ENCODE measurements at regions not wholly inside any gene's neighbourhood (a gene's known extent, or its start where the extent isn't known, plus 50 kb on each side); places are given as distances from the start of the nearest gene placed in this dataset.

DNA sequence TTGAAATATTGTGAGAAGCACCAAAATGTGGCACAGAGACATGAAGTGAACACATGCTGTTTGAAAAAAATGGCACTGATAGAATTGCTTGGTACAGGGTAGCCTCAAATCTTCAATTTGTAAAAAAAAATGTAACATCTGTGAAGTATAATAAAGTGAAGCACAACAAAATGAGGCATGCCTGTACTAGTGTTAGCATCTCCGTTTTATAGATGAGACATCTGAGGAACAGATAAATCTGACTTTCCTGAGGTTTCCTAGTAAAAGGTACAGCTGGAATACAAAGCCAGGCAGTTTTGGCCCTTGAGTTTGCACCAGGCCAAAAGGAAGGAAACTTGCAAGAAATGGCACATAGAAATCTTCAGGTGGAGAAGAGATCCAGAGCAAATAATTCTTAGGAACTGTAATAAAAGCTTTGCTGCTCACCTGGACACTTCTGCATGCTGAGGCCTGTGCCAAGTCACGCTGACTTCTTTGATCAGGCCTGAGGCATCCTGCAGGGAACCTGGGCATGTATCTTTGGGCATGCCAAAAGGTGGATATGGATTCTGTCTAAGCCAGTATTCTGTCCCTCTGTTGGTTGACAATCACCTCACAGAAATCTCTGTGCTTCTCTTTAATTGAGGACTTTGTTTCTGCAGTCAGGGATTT is 251.5 kb upstream of the PLPP4 start:
- H3K4me2 ChIP-seq (ENCODE audit: low read length) = no peak overlapping the region
- no peaks in the 10 kb centered on the region for H4K20me1 ChIP-seq (ENCODE audit: control insufficient read depth, insufficient read depth, low read depth, low read length)
- H3F3A ChIP-seq (ENCODE audit: control insufficient read depth, insufficient read depth) = no peaks in the 10 kb centered on the region
- no peak overlapping the region for H3K4me3 ChIP-seq (ENCODE audit: low read length)
- H3K9me3 ChIP-seq (ENCODE audit: control insufficient read depth, insufficient read depth, low read length) = no peaks in the 10 kb centered on the region
- no peaks in the 10 kb centered on the region for H3K9me2 ChIP-seq (replicated peaks; ENCODE audit: control insufficient read depth, low read length)
- H3K79me2 ChIP-seq (ENCODE audit: control insufficient read depth, low read length) = no peaks in the 10 kb centered on the region
- TF ChIP-seq EZH2phosphoT487 (IDR thresholded peaks at IDR 0.05; ENCODE audit: borderline replicate concordance, low read length) = no peak
- TF ChIP-seq, protein P1, sequence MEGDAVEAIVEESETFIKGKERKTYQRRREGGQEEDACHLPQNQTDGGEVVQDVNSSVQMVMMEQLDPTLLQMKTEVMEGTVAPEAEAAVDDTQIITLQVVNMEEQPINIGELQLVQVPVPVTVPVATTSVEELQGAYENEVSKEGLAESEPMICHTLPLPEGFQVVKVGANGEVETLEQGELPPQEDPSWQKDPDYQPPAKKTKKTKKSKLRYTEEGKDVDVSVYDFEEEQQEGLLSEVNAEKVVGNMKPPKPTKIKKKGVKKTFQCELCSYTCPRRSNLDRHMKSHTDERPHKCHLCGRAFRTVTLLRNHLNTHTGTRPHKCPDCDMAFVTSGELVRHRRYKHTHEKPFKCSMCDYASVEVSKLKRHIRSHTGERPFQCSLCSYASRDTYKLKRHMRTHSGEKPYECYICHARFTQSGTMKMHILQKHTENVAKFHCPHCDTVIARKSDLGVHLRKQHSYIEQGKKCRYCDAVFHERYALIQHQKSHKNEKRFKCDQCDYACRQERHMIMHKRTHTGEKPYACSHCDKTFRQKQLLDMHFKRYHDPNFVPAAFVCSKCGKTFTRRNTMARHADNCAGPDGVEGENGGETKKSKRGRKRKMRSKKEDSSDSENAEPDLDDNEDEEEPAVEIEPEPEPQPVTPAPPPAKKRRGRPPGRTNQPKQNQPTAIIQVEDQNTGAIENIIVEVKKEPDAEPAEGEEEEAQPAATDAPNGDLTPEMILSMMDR (IDR thresholded peaks at IDR 0.05; ENCODE audit: low read depth, low read length, poor library complexity, severe bottlenecking) = no peak
- H3K4me1 ChIP-seq (ENCODE audit: control insufficient read depth, low read length) = no peaks in the 10 kb centered on the region
- H3K36me3 ChIP-seq (ENCODE audit: control insufficient read depth, low read length) = peaks cover 4% of the 10 kb centered on the region; the same call in 1 of the 2 replicates
- H3K27ac ChIP-seq (ENCODE audit: low read depth, low read length) = no peak overlapping the region
- no peaks in the 10 kb centered on the region for H3K27me3 ChIP-seq (ENCODE audit: control insufficient read depth, low read length)

DNA sequence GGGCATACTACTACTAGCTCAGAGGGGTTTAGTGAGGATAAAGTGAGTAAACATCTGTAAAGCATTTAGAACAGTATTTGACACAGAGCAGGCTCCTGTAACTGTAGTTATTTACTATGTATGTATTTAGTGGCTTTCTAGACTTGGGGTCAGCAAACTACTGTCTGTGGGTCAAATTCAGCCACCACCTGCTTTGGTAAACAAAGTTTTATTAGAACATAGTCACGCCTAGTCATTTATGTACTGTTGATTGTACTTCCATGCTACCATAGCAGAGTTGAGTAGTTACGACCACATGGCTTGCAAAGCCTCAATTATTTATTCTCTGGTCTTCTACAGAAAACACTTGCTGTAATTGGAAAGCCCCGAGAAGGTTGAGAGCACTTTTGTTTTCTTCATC is 248.5 kb upstream of the PLPP4 start:
- no peaks in the 10 kb centered on the region for H3F3A ChIP-seq (ENCODE audit: control insufficient read depth, insufficient read depth)
- no peaks in the 10 kb centered on the region for H3K79me2 ChIP-seq (ENCODE audit: control insufficient read depth, low read length)
- H3K36me3 ChIP-seq (ENCODE audit: control insufficient read depth, low read length) = peaks cover 4% of the 10 kb centered on the region; the same call in 1 of the 2 replicates
- H3K4me2 ChIP-seq (ENCODE audit: low read length) = no peak overlapping the region
- no peaks in the 10 kb centered on the region for H3K9me3 ChIP-seq (ENCODE audit: control insufficient read depth, insufficient read depth, low read length)
- H3K9me2 ChIP-seq (replicated peaks; ENCODE audit: control insufficient read depth, low read length) = no peaks in the 10 kb centered on the region
- H3K27ac ChIP-seq (ENCODE audit: low read depth, low read length) = no peak overlapping the region
- no peak overlapping the region for H3K4me3 ChIP-seq (ENCODE audit: low read length)
- no peaks in the 10 kb centered on the region for H3K4me1 ChIP-seq (ENCODE audit: control insufficient read depth, low read length)
- no peak for TF ChIP-seq EZH2phosphoT487 (IDR thresholded peaks at IDR 0.05; ENCODE audit: borderline replicate concordance, low read length)
- TF ChIP-seq, protein P1 (IDR thresholded peaks at IDR 0.05; ENCODE audit: low read depth, low read length, poor library complexity, severe bottlenecking) = no peak
- H3K27me3 ChIP-seq (ENCODE audit: control insufficient read depth, low read length) = no peaks in the 10 kb centered on the region
- no peaks in the 10 kb centered on the region for H4K20me1 ChIP-seq (ENCODE audit: control insufficient read depth, insufficient read depth, low read depth, low read length)

DNA sequence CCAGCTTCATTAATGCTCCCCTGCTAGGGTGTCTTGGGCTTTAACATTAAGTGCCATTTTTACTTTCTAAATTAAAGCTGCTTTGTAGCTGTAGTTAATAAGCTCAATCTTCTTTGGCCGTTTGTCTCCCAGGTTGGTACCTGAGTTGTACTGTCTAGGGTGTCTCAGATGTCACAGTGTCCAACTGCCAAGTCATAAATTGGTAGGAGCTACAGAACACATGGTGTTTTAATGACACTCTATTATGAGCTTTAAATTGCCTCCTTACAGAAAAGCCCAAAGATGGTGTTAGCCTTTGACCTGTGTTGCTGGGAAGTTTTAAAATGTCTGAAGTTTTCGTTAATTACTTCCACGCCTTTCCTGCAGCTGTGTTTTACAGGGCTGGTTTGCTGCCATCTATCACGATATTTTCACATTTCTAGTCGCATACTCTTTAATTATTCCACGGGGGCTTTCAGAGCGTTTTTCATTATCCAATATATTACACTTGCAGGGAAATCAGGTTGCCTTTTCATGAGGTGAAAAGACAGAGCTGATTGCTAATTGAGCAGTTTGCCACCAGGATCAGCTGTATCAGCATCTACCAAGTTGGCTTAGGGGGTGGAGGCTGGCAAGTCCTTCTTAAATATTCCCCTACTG is 247.8 kb upstream of the PLPP4 start:
- H3K27me3 ChIP-seq (ENCODE audit: control insufficient read depth, low read length) = no peaks in the 10 kb centered on the region

More for the DNA sequence above, 247.8 kb upstream of the PLPP4 start:
- Histone ChIP-seq H3F3A (ENCODE audit: control insufficient read depth, insufficient read depth) (no peaks in the 10 kb centered on the region), H3K4me2 (ENCODE audit: low read length) (no peak overlapping the region), H4K20me1 (ENCODE audit: control insufficient read depth, insufficient read depth, low read depth, low read length) (no peaks in the 10 kb centered on the region), H3K4me3 (ENCODE audit: low read length) (no peak overlapping the region), H3K9me3 (ENCODE audit: control insufficient read depth, insufficient read depth, low read length) (no peaks in the 10 kb centered on the region), H3K36me3 (ENCODE audit: control insufficient read depth, low read length) (peaks cover 4% of the 10 kb centered on the region; the same call in 1 of the 2 replicates), H3K4me1 (ENCODE audit: control insufficient read depth, low read length) (no peaks in the 10 kb centered on the region), H3K27ac (ENCODE audit: low read depth, low read length) (no peak overlapping the region), H3K79me2 (ENCODE audit: control insufficient read depth, low read length) (no peaks in the 10 kb centered on the region), H3K9me2 (replicated peaks; ENCODE audit: control insufficient read depth, low read length) (no peaks in the 10 kb centered on the region)
- TF ChIP-seq, protein P1 (IDR thresholded peaks at IDR 0.05; ENCODE audit: low read depth, low read length, poor library complexity, severe bottlenecking) = no peak
- no peak for TF ChIP-seq EZH2phosphoT487 (IDR thresholded peaks at IDR 0.05; ENCODE audit: borderline replicate concordance, low read length)
